ENCODE measurements at regions not wholly inside any gene's neighbourhood (a gene's known extent, or its start where the extent isn't known, plus 50 kb on each side); places are given as distances from the start of the nearest gene placed in this dataset.

DNA sequence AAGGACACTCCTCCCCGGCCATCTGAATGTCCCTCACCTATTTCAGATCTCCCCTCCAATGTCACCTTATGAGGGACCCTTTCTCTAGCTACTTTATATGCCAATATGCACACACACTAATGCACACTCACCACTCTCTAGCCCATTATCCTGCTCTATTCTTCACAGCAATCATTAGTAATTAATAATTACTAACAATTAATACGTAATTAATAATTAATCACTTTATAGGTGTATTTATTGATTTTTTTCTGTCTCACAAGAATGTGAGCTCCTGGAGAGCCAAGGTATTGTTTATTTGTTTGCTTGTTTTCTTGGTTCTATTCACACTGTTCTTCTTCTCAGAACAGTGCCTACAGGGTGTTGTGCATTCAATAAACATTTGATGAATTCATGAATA, 385.2 kb upstream of the DUSP10 start:
- no peak for DNase-seq (ENCODE audit: extremely low spot score, insufficient read length, low read depth)
- no peak for FAIRE-seq

DNA sequence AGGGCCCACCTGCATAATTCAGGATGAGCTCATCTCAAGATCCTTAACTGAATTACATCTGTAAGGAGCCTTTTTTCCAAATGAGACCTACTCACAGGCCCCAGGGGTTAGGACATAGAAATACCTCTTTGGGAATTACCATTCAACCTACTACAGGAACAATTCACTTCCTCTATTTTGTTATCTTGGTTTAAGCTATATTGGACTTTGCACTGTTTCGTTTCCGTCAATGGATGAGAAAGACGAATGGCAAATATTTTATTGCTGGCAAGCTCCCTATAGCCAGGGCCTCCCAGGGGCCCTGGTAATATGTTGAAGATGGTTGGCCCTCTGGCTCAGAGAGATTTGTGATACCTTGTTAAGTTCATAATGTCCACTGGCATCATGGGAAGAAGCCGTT, 384.2 kb upstream of the DUSP10 start:
- FAIRE-seq (no peak), DNase-seq (ENCODE audit: extremely low spot score, insufficient read length, low read depth) (no peak)

DNA sequence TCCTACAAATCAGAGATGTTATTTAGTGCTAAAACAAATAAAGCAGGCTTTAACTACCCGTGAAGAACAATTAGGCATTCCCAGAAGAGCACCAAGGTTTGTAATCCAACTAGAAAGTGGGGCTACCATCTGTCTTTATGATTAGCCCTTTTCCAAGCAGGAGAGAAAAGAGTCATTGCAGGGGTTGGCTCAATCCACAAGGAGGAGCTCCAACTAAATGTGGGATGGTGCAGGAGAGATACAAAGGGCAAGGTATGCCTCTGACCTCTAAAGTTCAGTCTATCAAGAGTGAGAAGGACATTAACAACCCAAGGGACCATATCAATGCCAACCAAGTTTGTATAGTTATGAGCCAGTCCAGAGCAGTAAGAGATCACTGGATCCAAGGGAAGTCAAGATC, 382.7 kb upstream of the DUSP10 start:
- FAIRE-seq, result no peak
- no peak for DNase-seq (ENCODE audit: extremely low spot score, insufficient read length, low read depth)

GRCh38 chr1:222123111-222123510, 381.2 kb upstream of the DUSP10 start:
- FAIRE-seq (no peak), DNase-seq (ENCODE audit: extremely low spot score, insufficient read length, low read depth) (no peak)

- DNase-seq (ENCODE audit: extremely low spot score, insufficient read length, low read depth) (no peak), FAIRE-seq (no peak)
Measured at GRCh38 chr1:222117809-222118208, 375.9 kb upstream of the DUSP10 start.

GRCh38 chr1:222114536-222115156, 372.8 kb upstream of the DUSP10 start:
- no peak for DNase-seq (ENCODE audit: extremely low spot score, insufficient read length, low read depth)
- no peak for FAIRE-seq

GRCh38 chr1:222109836-222110235, 367.9 kb upstream of the DUSP10 start:
- no peak for FAIRE-seq
- no peak for DNase-seq (ENCODE audit: extremely low spot score, insufficient read length, low read depth)

DNA sequence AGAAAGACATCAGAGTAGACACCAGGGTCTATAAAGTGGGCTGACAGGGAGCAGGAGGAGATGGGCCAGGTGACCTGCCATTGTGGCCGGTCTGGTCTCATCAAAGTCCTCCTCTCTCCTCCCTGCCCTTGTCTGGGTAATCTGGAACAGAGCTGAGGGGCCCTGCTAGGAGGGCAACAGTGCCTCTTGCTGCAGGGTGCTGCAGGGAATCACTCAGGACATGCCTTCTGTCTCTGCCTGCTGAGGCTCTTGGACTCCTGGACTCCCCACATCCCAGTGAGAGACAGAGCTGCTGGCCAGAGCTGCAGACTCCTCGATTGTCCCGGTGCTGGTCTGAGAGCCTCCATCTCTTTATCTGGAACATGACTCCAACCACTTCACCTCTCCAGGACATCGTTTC, 366.1 kb upstream of the DUSP10 start:
- DNase-seq (ENCODE audit: extremely low spot score, insufficient read length, low read depth) (no peak), FAIRE-seq (no peak)

DNA sequence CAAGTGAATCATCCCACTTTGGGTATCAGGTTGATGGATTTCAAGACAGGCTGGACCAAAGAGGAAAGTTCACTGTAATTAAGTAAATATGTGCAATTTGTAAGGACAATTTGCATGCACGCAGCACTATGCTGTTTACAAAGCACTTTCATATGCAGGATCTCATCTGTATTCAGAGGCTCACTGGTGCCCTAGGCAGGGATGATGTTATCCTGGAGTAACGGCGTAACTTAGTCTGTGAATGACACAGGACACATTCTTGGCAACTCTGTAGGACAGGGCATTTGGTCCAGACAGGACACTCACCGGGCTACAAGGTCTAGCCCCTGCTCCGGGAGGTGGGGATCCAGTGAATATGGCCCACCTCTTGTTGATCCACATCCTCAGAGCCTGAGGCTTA, 365.4 kb upstream of the DUSP10 start:
- DNase-seq (ENCODE audit: extremely low spot score, insufficient read length, low read depth), result no peak
- no peak for FAIRE-seq

DNA sequence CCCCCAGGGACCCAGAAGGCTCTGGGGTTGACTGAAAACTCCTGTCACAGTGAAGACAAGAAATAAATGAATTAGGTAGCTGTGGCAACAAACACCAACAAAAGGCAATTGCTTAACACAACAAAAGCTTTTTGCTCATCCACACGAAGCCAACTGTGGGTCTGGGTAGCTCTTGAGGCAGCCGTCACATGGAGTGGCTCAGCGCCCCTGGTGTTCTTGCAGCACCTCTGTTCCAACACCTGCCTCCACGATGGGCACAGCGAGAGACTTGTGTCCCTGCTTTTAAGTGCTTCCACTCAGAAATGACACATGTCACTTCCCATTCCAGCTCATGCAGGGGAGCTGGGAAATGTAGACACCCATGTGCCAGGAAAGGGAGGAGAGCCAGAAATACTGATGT, 364.5 kb upstream of the DUSP10 start:
- DNase-seq (ENCODE audit: extremely low spot score, insufficient read length, low read depth) (no peak), FAIRE-seq (no peak)

DNA sequence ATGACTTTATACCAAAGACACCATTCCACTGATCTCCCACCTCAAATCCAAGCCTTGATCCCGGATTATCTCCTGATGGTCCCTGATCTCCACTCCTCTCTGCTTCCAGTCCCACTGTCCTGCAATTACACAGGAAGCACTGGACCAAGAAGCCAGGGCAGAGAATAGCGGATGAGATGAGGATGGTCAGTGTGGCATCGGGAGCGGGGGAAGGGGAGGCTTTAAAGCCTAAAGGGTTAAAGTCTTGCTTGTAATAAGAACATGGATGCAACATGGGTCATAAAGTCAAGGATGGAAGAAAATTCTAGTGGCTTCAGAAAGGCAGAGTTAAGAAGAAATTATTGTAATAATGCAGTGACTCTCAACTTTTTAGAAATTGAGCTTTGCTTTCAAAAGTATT, 364.0 kb upstream of the DUSP10 start:
- no peak for FAIRE-seq
- no peak for DNase-seq (ENCODE audit: extremely low spot score, insufficient read length, low read depth)

DNA sequence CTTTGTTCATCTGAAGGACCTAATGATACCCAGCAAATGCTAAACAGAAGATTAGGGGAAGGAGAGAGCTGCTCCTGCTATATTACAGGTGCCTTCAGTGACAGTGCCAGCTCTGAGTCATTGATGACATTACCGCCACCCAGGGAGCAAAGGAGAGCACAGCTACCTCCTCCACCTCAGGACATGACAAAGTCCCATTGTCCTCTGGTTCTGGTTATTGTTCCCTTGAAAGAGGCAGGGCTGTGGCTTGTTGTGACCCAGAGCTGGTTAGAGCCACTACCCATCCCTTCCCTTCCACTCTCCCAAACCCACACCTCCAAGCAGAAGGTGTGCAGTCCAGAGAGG, 363.5 kb upstream of the DUSP10 start:
- DNase-seq (ENCODE audit: extremely low spot score, insufficient read length, low read depth), result no peak
- no peak for FAIRE-seq

- DNase-seq (ENCODE audit: extremely low spot score, insufficient read length, low read depth), result no peak
- FAIRE-seq, result no peak
Measured at GRCh38 chr1:222104694-222105392, 363.0 kb upstream of the DUSP10 start.

GRCh38 chr1:222104097-222104496, 362.2 kb upstream of the DUSP10 start:
- DNase-seq (ENCODE audit: extremely low spot score, insufficient read length, low read depth) (no peak), FAIRE-seq (no peak)

DNA sequence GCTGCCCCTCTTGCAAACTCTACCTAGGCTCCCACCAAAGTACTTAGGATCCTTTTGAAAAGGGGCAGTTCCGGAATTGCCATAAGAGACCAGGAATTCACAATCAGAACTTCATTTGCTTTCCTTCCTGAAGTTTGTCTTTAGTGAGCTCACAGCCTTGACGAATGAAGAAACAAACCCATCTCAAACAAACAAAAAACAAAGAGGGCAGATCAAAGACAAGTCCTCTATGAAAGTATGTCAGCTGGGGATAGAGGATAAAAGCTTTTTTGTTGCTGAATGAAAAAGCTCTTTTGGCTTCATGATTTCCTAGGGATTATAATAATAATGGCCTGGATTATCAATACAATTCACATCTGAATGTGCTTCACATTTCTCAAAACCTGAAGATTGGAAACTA, 357.9 kb upstream of the DUSP10 start:
- FAIRE-seq (no peak), DNase-seq (ENCODE audit: extremely low spot score, insufficient read length, low read depth) (no peak)

DNA sequence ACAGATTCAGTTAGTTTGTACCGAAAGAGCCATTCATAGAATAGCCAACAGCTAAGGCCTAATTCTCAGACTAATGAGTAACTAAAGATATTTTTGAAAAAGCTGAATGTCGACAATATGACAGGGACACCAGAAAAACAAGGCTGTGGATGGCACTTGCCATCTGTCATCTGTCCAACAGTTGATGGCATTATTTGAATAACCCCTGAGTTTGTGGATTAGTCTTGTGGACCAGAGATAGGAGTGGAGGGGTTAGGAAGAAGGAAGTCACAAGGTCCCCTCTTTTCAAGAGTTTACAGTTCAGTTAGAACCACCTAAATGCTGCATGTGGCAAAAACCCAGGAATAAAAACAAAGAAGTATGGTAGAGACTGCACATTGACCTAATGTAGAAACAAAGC, 356.5 kb upstream of the DUSP10 start:
- DNase-seq (ENCODE audit: extremely low spot score, insufficient read length, low read depth) (no peak), FAIRE-seq (no peak)

- no peak for DNase-seq (ENCODE audit: extremely low spot score, insufficient read length, low read depth)
- FAIRE-seq, result no peak
Measured at GRCh38 chr1:222097588-222097987, 355.7 kb upstream of the DUSP10 start.

DNA sequence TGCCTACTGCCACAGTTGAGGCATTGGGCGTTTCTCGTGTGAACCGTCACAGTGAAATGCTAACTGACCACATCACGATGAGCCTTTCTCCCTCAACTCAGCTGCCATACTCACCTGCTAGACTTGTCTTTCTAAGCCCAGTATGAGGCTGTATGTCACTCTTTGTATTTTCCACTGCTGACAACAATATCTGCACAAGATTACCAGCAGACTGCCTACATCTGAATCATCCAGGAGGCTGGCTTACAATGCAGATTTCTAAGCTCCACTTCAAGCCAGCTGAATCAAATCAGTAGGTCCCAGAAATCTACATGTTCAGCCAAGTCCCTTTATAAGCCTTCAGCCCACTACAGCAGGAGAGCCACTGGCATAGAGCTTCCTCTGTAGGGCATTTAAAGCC, 355.0 kb upstream of the DUSP10 start:
- DNase-seq (ENCODE audit: extremely low spot score, insufficient read length, low read depth) (no peak), FAIRE-seq (no peak)

- FAIRE-seq (no peak), DNase-seq (ENCODE audit: extremely low spot score, insufficient read length, low read depth) (no peak)
Measured at GRCh38 chr1:222096476-222096772, 354.5 kb upstream of the DUSP10 start.

DNA sequence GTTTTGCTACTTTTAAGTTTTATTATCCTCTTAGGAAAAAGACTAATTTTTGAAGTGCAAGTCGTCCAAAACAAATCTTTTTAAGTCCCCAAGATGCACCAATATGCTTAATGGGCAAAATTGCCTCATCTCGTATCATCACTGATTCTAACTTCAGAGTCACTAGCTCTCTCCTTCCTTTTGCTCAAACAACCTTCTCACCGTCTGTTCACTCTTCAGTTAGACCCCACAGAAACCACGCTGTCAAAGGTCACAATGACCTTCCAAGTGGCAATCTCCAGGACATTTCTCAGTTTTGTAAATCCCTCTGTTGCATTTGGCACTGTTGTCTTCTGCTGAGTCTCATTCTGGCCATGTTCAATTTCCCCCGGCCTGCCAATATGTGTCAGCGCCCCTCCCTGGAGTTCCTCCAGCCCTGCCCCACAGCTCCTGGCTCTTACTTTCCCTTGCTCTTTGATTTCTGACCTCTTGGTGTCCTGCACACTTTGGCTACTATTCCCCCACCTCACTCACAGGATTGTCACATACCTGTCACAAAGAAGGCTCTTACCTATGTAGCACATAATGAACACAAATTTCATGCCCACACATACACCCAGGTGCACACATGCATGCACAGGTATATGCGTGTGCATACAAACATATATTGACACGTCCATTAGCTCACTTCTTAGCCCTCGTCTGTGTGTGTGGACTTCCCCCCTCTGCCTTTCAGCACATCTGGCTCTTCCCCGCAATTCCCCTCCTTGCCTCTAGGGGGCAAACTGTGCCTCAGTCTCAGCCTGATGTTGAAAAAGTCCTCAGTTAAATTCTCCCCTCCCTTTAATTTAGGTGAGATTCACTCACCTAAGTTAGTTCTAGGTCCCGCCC, 354.0 kb upstream of the DUSP10 start:
- peak; percentile 33 for FAIRE-seq
- peak; percentile 28 for DNase-seq (ENCODE audit: extremely low spot score, insufficient read length, low read depth)

DNA sequence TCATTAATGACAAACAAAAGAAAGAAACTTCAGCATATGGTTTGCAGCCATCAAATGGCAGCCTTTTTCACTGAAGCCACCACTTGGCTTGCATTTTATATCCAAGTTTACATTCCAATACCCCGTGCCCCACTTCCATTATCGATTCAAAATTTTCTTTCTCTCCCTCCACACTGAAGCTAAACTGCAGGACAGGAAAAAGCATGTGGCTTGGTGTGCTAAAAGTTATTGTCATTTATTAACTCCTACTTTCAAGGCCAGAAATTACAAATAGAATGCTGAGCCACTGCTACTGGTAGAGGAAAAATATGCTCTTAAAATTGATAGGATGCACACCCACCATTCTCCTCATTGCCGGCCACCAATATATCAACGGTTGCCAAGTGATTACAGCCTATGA, 351.6 kb upstream of the DUSP10 start:
- DNase-seq (ENCODE audit: extremely low spot score, insufficient read length, low read depth) (no peak), FAIRE-seq (no peak)

GRCh38 chr1:222090103-222090502, 348.2 kb upstream of the DUSP10 start:
- DNase-seq (ENCODE audit: extremely low spot score, insufficient read length, low read depth) (no peak), FAIRE-seq (no peak)
